PC-9 (cell line): ENCODE measurements at regions not wholly inside any gene's neighbourhood (a gene's known extent, or its start where the extent isn't known, plus 50 kb on each side); places are given as distances from the start of the nearest gene placed in this dataset.
A peak's percentile ranks its signal among the peaks of the same experiment; 100 is the strongest.

Experiments
- EZH2 ChIP-seq: fragments of 200-600 bp; sonication (generic); IDR thresholded peaks from 2 replicates; pipeline ENCODE4 v1.8.0; 2017; ENCODE audit warnings: antibody characterized with exemption, low read depth
- TF ChIP-seq, protein P1 (sequence below): fragments of 200-600 bp; sonication (generic); conservative IDR thresholded peaks from 2 replicates; pipeline ENCODE4 v1.6.1; 2017; ENCODE audit warnings: mixed run types, antibody characterized with exemption, mild to moderate bottlenecking, moderate library complexity

- TF ChIP-seq, protein P1, sequence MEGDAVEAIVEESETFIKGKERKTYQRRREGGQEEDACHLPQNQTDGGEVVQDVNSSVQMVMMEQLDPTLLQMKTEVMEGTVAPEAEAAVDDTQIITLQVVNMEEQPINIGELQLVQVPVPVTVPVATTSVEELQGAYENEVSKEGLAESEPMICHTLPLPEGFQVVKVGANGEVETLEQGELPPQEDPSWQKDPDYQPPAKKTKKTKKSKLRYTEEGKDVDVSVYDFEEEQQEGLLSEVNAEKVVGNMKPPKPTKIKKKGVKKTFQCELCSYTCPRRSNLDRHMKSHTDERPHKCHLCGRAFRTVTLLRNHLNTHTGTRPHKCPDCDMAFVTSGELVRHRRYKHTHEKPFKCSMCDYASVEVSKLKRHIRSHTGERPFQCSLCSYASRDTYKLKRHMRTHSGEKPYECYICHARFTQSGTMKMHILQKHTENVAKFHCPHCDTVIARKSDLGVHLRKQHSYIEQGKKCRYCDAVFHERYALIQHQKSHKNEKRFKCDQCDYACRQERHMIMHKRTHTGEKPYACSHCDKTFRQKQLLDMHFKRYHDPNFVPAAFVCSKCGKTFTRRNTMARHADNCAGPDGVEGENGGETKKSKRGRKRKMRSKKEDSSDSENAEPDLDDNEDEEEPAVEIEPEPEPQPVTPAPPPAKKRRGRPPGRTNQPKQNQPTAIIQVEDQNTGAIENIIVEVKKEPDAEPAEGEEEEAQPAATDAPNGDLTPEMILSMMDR: peak; percentile 84
- no peak for TF ChIP-seq EZH2
Measured at GRCh38 chr2:220687231-220687843, 884.8 kb downstream of the EPHA4 start.
